Posterior cingulate gyrus (tissue), 11 donors: ENCODE measurements at regions not wholly inside any gene's neighbourhood (a gene's known extent, or its start where the extent isn't known, plus 50 kb on each side); places are given as distances from the start of the nearest gene placed in this dataset.
"Not testable (repeated sequence)": the region's sequence is repeated elsewhere in the genome, so short reads cannot be mapped to it uniquely, and the experiment has no call there.

Experiments
- DNase-seq, 10 donors: peaks; one replicate each; pipeline versions ENCODE4 v3.0.0 to v3.0.0-alpha.2; 2020 to 2021; ENCODE audit warnings: mixed read lengths in 3 of 10
- intact Hi-C: fragments of 100-400 bp; cut with DNase I; formaldehyde crosslinking; loops from one replicate; pipeline ENCODE4 v1.15.1; 2023

DNA sequence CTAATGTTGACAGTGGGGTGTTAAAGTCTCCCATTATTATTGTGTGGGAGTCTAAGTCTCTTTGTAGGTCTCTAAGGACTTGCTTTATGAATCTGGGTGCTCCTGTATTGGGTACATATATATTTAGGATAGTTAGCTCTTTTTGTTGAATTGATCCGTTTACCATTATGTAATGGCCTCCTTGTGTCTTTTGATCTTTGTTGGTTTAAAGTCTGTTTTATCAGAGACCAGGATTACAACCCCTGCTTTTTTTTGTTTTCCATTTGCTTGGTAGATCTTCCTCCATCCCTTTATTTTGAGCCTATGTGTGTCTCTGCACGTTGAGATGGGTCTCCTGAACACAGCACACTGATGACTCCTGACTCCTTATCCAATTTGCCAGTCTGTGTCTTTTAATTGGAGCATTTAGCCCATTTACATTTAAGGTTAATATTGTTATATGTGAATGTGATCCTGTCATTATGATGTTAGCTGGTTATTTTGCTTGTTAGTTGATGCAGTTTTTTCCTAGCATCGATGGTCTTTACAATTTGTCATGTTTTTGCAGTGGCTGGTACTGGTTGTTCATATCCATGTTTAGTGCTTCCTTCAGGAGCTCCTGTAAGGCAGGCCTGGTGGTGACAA, 188.9 kb downstream of the TTC6 start:
- DNase-seq, intact Hi-C loops: not testable (repeated sequence)

DNA sequence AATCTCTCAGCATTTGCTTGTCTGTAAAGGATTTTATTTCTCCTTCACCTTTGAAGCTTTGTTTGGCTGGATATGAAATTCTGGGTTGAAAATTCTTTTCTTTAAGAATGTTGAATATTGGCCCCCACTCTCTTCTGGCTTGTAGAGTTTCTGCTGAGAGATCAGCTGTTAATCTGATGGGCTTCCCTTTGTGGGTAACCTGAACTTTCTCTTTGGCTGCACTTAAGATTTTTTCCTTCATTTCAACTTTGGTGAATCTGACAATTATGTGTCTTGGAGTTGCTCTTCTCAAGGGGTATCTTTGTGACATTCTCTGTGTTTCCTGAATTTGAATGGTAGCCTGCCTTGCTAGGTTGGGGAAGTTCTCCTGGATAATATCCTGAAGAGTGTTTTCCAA, 189.4 kb downstream of the TTC6 start:
- intact Hi-C loops, DNase-seq: not testable (repeated sequence)

DNA sequence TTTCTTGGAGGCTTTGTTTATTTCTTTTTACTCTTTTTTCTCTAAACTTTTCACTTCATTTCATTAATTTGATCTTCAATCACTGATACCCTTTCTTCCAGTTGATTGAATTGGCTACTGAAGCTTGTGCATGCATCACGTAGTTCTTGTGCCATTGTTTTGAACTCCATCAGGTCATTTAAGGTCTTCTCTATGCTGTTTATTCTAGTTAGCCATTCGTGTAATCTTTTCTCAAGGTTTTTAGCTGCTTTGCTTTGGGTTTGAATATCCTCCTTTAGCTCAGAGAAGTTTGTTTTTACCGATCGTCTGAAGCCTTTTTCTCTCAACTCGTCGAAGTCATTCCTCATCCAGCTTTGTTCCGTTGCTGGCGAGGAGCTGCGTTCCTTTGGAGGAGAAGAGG, 189.9 kb downstream of the TTC6 start:
- intact Hi-C loops, DNase-seq: not testable (repeated sequence)

DNA sequence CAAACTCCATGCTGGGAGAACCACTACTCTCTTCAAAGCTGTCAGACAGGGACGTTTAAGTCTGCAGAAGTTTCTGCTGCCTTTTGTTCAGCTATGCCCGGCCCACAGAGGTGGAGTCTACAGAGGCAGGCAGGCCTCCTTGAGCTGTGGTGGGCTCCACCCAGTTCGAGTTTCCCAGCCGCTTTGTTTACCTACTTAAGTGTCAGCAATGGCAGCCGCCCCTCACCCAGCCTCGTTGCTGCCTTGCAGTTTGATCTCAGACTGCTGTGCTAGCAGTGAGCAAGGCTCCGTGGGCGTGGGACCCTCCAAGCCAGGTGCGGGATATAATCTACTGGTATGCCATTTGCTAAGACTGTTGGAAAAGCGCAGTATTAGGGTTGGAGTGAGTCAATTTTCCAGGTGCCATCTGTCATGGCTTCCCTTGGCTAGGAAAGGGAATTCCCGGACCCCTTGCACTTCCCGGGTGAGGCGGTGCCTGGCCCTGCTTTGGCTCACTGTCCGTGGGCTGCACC, 190.7 kb downstream of the TTC6 start:
- peak in 3 of 10 donors; percentile 46 to 67 (median 47) for DNase-seq
- intact Hi-C loops, result not testable (repeated sequence)

DNA sequence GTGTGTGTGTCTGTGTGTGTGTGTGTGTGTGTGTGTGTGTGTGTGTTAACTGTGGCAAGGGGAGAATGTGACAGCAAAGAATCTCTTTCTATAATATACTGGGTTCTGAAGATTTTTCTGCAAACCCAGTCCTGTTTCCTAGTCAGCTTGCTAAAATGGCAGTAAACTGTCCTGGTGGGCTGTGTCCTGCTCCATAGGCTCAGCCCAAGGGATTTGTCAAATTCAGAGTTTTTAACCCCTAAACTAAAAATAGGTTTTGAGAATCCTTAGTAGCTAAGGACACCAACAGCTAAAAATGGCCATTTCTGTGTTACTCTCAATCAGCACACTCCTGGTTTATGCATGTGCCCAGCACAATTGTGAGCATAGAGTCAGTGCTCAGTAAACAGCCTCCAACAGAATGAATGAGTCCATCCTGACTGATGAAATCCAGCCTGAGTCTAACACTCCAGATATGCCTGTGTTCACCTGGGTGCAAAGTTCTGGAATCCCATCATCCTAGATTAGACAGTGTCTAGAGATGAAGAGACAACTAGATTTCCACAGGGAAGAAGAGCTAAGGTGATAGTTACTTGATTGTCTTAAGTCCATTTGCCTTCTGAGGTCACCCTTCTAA, 192.6 kb downstream of the TTC6 start:
- intact Hi-C loops, result no loop called here
- DNase-seq, result no peak

DNA sequence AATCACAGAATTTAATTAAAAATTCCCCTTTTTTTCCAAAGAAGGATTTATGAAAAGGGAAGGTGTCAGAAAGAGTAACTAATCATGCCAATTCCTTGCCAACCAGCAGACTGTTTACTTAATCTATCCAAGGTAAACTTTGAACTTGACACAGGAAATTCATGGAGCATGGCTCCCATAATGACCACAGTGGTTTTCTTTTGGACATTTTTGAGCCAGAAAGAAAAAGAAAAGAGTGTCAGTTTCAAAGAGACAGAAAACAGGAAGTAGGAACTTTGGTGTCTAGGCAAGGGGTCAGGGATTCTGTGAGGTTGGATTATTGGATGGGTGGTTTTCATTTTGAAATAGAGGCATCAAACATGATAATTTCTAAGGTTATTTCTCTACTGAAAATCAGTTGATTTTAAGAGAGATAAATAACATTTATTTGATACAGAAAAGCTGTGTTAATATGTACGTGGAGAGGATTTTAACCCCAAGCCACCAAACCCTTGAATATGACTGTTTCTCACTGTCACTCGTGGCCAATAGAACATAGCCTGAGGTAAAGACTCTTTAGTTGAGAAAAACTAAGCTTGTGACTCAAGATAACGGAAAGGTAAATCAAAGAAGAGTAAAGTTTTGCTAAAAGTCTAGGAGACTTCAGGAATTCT, 196.1 kb downstream of the TTC6 start:
- intact Hi-C loops, result no loop called here
- no peak for DNase-seq

DNA sequence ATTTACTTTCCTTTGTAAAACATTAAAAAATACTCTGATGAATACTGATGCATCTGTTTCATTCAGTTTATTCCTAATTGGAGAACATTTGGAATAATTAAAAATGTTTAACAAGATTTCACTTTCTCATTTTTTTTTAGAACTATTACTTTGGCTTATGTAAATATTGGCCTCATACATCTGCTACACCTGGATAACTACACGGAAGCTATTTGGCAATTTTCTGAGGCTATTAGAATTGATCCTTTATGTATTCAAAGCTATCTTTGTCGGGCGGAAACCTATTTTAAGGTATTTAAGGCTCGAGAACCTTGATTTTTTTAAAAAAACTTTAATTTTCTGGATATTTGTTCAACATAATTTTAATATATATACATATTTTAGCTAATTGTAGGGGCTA, 196.7 kb downstream of the TTC6 start:
- DNase-seq, result no peak
- intact Hi-C loops, result no loop called here

DNA sequence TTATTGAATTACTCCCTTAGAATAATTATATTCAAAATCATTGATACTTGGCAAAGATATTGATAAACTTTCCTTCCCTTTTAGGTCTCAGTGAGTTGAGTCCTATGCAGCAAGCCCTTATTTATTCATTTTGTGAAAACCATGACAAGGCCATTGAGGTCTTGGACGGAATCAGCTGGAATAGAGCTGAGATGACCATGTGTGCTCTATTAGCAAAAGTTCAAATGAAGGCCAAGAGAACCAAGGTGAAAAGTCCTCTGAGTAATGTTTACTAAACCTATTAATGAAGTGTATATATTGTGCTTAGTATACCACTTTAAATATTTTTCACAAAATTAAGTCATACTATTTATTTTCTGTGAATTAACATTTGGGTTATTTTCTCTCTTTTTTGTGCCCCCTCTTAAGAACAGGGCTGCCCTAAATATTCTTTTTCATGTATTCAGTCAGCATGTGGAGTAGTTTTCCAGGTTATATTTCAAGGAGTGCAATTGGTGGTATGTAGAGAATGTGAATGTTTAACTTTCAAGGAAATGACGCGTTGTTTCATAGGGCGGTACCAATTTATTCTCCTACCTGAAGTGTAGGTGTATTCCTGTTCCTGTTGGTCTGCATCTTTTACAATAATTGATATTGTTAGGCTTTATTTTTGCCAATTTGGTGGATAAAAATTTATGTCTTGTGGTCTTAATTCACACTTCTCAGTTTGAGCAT, 201.4 kb downstream of the TTC6 start:
- no peak for DNase-seq

DNA sequence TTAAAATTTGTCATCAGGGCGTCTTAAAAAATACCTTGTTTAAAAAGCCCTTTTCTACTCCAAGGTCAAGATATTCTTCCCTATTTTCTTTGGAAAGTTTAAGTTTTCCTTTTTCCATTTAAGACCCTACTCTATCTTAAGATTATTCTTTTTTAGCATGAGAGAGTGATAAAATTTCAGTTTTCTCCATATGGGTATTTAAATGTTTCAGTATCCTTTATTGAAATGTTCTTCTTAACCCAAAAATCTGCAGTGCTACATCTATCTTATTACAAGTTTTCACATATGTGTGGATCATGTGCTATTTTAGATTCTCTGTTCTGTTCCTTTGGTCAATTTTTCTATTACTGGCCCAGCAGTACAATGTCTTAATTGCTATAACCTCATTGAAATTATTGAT, 202.2 kb downstream of the TTC6 start:
- intact Hi-C loops, result no loop called here
- no peak for DNase-seq

More for the DNA sequence above, 201.4 kb downstream of the TTC6 start:
- intact Hi-C loops, result no loop called here

DNA sequence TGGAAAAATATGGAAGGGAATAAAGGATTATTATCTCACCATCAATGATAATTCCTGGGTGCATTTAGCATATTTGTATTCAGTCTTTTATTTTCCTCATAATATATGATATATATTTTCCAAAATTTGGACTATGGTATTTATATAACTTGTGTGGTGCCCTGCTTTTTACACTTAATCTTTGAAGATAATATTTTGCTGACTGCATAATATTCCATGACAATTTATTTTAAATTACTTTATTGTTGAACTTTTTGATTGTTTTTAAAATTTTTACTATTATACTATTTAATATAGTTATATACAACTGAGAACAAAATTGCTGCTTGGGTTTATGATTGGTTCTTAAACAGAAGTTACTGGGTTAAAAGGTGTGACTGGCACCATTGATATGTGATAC, 212.3 kb downstream of the TTC6 start:
- intact Hi-C loops, result no loop called here
- no peak for DNase-seq

DNA sequence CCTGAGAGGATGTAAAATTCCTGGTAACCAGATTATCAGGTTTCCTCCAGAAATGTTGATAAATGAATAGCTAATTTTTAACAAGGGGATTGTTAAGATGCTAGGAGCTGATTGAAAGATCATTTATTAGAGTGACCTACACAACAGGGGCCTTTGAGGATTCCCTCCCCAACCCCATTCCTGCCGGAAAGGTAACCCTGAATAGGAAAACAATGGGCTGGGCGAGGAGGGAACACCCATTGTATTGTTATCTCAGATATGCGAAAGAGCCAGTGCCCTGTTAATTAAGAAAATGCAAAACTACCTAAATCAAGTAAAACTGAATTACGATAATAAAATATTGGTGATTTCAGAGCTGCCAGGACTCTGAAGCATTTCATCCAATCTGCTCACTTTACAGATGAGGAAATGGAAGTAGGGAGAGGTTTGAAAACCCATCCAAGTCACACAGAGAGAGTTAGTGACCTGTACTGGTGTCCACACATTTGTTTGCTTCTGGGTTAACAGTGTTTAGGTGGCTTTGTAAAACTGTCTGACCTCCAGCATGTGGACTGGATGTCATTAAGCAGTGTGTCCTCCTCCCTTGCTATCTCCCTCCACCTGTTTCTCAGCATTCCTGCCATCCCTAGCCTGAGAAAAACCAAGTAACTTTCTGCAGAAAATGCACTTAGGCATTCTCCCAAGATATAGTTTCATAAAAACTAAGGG, 214.8 kb downstream of the TTC6 start:
- intact Hi-C loops, result no loop called here
- DNase-seq, result no peak

DNA sequence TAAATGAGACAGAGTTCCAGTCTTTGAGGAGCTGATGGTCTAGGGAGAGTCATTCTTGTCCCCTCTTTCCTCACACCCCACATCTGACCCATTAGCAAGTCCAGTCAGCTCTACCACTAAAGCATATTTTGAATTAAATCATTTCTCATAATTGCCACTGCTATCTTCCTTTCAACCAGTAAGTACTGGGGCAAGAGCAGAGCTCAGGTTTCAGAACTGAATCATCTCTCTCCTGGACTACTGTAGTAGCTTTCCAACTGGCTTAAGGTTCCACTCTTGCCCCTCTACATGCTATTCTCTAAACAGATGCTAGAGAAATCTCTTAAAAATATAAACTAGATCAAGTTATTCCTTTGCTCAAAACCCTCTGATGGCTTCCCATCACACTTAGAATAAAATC, 218.3 kb downstream of the TTC6 start:
- intact Hi-C loops, result no loop called here

DNA sequence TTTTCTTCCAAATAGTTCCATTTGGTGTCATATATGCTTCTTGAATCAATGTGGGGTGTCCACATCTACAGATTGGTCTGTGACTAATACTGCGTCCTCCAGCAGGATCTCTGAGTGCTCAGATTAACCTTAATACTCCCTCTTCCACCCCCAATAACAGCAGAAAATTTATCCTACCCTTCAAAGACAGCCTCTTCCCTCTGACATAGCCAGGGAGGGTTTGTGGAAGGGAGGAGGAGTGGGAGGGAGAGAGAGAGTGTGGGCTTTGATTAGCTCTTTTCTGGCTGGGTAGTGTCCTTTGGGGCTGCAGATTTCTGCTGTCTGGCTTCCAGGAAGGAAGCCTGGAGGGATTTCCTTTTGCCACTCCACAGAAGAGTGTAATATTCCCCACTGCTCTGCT, 220.7 kb downstream of the TTC6 start:
- DNase-seq, result no peak
- intact Hi-C loops, result no loop called here

More for the DNA sequence above, 218.3 kb downstream of the TTC6 start:
- DNase-seq, result no peak

DNA sequence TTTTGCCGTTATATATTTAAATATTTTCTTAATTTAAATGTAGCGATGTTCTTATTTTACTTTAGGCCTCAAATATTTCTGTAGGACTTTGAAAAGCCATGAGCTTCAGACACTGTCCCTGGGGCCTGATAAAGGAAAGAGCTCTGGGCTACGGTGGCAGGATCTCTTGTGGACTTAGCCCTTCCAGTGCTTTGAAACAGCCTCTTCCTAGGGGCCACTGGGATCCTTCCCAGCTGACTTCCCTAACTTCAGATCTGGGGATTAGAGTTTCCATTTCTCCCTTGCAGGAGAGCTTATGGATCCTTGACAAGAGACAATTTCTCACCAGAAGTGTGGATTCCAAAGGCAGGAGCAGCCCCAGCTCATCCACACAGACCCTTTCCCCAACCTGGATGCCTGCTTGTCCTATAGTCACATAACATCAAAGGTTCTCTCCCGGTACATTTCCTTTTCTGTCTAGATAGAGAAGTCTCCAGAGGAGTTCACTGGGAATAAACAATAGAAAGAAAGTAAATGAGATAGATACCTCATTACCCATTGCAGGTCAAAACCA, 221.4 kb downstream of the TTC6 start:
- intact Hi-C loops, result no loop called here
- no peak for DNase-seq

DNA sequence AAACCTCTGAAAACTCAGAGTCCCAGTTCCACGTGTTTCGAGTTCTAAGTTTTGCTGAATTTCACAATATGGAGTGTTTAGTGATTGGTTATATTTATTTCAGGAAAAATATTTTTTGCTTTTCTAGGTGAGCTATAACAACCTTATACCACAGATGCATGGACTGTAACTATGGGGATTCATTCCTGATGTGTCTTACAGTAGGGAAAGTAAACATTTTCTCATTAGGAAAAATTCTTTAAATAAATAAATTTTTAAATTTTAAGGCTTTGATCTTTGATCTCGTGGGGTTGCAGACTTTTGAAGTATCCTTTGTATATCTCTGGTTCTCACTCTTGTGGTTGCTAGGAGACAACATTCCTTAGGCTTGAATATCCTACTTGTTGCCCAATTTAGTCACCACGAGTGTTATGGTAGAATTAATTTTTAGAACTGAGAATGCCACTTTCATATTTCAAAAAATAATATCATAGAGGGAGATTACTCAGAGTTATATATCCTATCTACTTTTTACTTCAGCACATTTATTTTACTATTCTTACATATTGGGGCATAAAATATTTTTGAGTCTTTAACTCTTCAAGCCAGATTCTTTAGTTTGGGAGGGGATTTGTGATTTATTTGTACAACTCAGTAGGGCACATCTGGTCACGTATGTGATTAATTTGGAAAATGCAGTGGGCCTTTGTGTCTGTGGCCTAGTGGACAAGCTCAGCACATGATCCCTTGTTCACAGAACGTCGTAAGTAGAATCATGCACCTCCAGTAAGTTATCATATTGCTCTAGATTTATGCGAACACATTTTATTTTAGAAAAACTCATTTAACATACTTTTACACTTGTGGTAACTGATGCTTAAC, 224.0 kb downstream of the TTC6 start:
- intact Hi-C loops, result no loop called here
- no peak for DNase-seq

DNA sequence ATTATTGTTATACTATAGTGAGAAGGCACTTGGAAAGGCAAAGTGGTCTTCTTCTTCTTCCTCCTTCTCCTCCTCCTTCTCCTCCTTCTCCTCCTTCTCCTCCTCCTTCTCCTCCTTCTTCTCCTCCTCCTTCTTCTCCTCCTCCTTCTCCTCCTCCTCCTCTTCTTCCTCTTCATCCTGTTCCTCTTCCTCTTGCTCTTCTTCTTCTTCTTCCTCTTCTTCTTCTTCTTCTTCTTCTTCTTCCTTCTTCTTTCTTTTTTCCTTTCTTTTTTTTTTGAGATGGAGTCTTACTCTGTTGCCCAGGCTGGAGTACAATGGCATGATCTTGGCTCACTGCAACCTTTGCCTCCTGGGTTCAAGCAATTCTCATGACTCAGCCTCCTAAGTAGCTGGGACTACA, 225.4 kb downstream of the TTC6 start:
- DNase-seq, intact Hi-C loops: not testable (repeated sequence)

DNA sequence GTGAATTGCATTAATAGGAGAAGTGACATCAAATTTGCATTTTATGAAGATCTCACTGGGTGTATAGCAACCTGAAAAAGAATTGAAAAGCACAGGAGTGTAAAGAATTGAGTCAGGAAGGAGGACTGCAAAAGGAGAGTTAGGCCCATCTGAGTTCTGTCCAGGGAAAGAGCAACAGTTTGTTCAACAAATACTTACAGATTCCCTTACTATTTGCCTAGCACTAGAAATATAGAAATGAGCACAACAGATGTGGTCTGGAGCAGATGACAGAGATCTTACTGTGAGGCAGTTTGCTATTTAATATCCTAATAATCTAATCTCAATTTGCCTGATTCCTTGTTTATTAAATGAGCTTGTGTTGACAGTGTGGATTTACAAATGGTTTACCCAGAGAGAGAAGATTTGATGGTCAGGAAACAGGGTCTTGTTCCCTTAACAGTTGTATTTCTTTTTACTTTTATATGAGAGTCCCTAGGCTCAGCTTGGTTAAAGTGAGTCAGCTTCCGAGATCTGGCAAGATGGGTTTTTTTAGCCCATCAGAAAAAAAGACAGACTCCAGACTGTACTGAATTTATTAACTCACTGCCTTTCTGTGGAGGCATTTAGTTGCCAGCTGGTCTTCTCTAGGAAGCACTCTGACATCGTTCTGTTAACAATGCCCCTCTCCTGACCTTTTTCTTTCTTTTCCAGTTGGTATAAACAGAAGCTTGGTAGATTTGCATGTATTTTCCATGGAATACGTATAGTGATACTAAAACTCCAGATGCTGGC, 229.7 kb downstream of the TTC6 start:
- intact Hi-C loops, result no loop called here
- no peak for DNase-seq

DNA sequence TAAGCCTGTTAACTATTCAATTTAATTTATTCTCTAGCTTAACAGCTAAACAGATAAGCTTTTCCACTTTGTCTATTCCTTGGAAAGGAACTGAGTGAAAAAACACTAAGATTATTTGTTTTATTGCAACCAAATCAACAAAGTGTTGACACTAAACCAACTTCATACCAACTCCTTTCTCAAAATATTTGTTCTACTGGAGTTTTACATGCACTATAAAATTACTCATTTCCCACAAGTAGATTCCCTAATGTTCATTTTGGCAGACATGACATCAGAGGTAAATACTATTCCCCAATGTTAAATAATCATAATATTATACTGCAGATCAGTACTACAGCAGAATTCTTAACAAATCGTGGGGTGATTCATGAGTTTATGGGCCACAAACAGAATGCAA, 231.4 kb downstream of the TTC6 start:
- intact Hi-C loops, result no loop called here
- DNase-seq, result no peak

DNA sequence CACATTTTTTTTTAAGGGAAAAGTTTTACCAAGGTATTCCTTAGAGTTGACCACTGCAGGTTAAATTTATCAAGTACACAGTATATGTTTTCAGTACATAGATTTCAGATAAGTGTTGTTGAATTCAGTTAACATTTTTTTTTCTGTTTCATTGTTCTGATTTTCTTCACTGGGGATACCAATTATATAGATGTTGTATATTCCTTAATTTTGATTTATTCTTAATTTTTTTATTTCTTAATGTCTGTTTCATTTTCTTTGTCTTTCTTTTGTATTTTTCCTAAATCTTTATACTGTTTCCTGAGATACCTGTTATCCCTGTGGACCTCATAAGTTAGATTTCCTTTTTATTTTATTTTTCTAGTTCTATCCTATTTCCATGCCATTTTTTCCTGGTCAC, 234.8 kb downstream of the TTC6 start:
- intact Hi-C loops, result no loop called here
- DNase-seq, result no peak
